DMS53 (cell line): ENCODE measurements at regions not wholly inside any gene's neighbourhood (a gene's known extent, or its start where the extent isn't known, plus 50 kb on each side); places are given as distances from the start of the nearest gene placed in this dataset.
"Not testable (repeated sequence)": the region's sequence is repeated elsewhere in the genome, so short reads cannot be mapped to it uniquely, and the experiment has no call there.

Source experiments
- DNase-seq: peaks from one replicate; lab custom pipeline; 2025; lab: John Stamatoyannopoulos, UW

- peak; percentile 42 for DNase-seq
Observed at GRCh38 chr5:71907001-71907588, 188.0 kb downstream of the CARTPT start.

GRCh38 chr5:71907608-71908145 lies 188.6 kb downstream of the CARTPT start:
- no peak for DNase-seq

GRCh38 chr5:71910741-71911140 lies 191.7 kb downstream of the CARTPT start:
- no peak for DNase-seq

GRCh38 chr5:71912021-71912420 lies 192.9 kb downstream of the CARTPT start:
- no peak for DNase-seq

- no peak for DNase-seq
Observed at GRCh38 chr5:71914281-71914680, 193.0 kb upstream of the MAP1B start.

GRCh38 chr5:71922584-71923106 lies 184.6 kb upstream of the MAP1B start:
- DNase-seq = peak; percentile 92

- DNase-seq = no peak
Observed at GRCh38 chr5:71923755-71924154, 183.5 kb upstream of the MAP1B start.

- peak; percentile 37 for DNase-seq
Observed at GRCh38 chr5:71924325-71924724, 182.9 kb upstream of the MAP1B start.

- DNase-seq = peak; percentile 91
Observed at GRCh38 chr5:71924980-71925379, 182.3 kb upstream of the MAP1B start.

- DNase-seq = peak; percentile 61
Observed at GRCh38 chr5:71925608-71926091, 181.6 kb upstream of the MAP1B start.

- no peak for DNase-seq
Observed at GRCh38 chr5:71929003-71929402, 178.3 kb upstream of the MAP1B start.

GRCh38 chr5:71930554-71930953 lies 176.7 kb upstream of the MAP1B start:
- not testable (repeated sequence) for DNase-seq

GRCh38 chr5:71932131-71932654 lies 175.1 kb upstream of the MAP1B start:
- peak; percentile 82 for DNase-seq

- peak; percentile 95 for DNase-seq
Observed at GRCh38 chr5:71932655-71933338, 174.5 kb upstream of the MAP1B start.

GRCh38 chr5:71934322-71934721 lies 173.0 kb upstream of the MAP1B start:
- no peak for DNase-seq

- DNase-seq = peak; percentile 85
Observed at GRCh38 chr5:71937921-71938698, 169.2 kb upstream of the MAP1B start.

GRCh38 chr5:71938895-71939294 lies 168.4 kb upstream of the MAP1B start:
- DNase-seq = peak; percentile 99

- peak; percentile 90 for DNase-seq
Observed at GRCh38 chr5:71939452-71940230, 167.6 kb upstream of the MAP1B start.

GRCh38 chr5:71943874-71944273 lies 163.4 kb upstream of the MAP1B start:
- DNase-seq = peak; percentile 66

GRCh38 chr5:71945436-71945835 lies 161.8 kb upstream of the MAP1B start:
- DNase-seq = no peak

- DNase-seq = no peak
Observed at GRCh38 chr5:71946343-71947030, 160.8 kb upstream of the MAP1B start.
